GM21737 (cell line): ENCODE measurements at regions not wholly inside any gene's neighbourhood (a gene's known extent, or its start where the extent isn't known, plus 50 kb on each side); places are given as distances from the start of the nearest gene placed in this dataset.
"Not testable (repeated sequence)": the region's sequence is repeated elsewhere in the genome, so short reads cannot be mapped to it uniquely, and the experiment has no call there.

Experiments used
- ATAC-seq: cut with Tn5 transposase; IDR thresholded peaks from one replicate; pipeline ENCODE4 v1.9.1; 2021; ENCODE audit warnings: mild to moderate bottlenecking, moderate library complexity; ENCODE audit not compliant: unreplicated experiment

- ATAC-seq, result no peak
Observed at GRCh38 chr6:157727629-157728182, 95.3 kb upstream of the SNX9 start.

DNA sequence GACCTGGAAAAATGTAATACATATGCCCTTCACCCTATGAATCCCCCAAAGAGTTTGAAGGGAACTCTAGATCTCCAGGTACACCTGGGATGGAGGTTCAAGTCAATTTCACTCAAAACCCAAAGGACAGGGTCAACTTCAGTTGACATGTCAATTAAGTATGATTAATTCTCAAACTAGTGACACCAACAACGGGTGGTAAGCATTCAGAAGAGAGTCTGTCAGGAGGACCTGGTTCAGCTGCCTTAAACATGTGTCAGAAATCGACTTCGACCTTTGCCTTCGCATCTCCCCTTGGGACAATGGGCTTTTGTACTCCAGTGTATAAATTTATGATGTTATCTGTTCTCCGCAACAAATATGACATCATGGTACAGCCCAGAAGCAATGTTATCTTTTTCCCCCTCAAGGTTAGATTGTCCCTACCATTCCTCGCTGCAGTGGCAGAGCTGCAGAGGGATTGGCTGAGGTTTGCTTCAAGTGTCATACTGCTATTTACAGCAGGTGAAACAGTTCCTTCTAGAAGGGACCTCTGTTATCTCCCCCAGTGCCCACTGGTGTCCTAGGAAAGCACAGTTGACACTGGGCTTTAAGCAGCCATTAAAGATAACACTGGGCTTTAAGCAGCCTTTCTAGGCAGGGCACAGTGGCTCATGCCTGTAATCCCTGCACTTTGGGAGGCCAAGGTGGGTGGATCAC is 94.7 kb upstream of the SNX9 start:
- ATAC-seq, result no peak

- no peak for ATAC-seq
Observed at GRCh38 chr6:157731221-157731620, 91.8 kb upstream of the SNX9 start.

DNA sequence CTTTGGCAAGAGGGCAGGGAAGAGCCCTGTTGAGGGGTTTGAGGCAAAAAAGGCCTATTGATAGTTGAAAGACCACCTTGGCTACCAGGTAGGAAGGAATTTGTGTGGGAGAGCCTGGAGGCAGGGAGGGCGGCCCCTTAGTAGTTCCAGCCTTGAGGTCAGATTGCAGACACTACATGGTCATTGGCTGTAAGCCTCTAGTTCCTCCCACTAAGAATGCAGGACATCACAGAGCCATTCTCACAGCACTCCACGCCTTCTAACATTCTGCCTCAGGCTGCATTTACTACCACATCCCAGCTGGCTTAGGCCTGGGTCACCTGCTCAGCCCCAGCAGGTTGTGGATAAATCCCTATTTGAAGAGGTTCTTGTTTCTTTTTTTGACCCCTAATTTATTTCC is 91.0 kb upstream of the SNX9 start:
- ATAC-seq, result no peak

DNA sequence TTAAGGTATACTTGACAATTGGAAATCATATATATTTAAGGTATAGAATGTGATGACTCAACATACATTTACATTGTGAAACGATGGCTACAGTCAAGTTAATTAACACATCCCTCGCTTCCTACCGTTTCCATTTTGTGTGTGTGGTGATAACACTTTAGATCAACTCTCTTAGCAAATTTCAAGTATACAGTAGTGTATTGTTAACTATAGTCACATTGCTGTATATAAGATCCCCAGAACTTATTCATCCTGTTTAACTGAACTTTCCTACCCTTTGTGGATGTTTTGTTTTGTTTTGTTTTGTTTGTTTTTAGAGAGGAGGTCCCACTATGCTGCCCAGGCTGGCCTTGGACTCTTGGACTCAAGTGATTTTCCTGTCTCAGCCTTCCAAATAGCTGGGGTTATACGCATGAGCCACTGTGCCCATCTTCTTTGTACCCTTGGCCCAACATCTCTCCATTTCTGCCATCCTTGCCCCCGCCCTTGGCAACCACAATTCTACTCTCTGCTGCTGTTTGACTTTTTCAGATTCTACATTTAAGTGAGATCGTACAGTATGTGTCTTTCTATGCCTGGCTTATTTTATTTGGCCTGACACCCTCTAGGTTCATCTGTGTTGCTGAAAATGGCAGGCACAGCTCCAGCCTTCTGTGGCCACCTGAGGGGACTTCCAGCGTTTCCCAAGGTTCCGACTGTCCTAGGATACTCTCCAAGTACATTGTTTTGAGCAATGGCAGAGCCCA is 90.5 kb upstream of the SNX9 start:
- ATAC-seq, result no peak

- ATAC-seq, result not testable (repeated sequence)
Observed at GRCh38 chr6:157736555-157736954, 86.5 kb upstream of the SNX9 start.

- ATAC-seq, result no peak
Observed at GRCh38 chr6:157741321-157741947, 81.6 kb upstream of the SNX9 start.

GRCh38 chr6:157741948-157742556 is 81.0 kb upstream of the SNX9 start:
- ATAC-seq, result no peak

- ATAC-seq, result no peak
Observed at GRCh38 chr6:157744102-157744601, 78.9 kb upstream of the SNX9 start.

GRCh38 chr6:157746897-157747296 is 76.1 kb upstream of the SNX9 start:
- ATAC-seq, result no peak

DNA sequence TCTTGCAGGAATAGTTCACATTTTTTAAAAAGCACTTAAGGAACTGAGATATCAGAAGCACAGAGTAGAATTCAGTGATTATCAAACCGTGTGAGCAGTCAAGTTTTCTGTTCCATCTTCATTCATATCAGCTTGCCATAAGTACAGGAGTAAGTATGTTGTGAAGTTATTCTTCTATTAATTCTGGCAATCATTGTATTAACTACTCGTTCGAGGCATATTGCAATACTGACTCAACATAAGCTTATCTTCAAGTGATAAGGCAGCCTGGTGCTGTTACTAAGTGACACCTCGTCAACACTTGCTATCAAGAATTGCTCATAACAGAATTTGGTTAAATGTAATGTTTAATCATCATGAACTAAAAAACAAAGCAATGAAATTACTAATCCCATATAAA is 75.7 kb upstream of the SNX9 start:
- no peak for ATAC-seq

DNA sequence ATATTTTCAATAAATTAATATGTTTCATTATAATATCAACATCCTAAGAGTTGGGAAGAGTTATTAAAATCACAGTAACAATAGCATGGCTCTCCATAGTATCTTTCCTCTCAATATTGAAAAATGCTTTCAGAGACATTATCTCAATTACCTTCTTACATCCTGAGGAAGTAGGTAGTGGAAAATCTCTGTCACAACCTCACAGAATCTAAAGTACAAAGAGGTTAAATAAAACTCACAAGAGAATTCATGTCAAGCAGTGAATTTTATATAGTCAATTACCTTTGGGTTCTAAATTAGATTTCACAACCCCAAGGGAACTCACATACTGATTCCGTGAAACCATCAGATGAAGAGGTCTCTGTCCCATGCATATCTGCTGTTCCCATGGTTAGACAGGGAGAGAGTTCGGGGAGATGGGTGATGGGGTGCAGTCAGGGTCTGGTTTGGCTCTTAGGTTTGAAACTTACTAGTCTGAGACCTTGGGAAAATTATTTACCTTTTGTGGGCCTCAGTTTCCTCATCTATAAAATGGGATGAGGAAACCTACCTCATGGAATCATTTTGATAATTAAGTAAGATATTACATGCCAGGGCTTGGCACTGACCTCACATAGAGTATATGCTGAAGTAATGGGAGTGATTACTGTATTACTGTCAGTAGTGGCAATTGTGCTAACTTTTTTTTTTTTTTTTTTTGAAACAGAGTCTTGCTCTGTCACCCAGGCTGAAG is 74.0 kb upstream of the SNX9 start:
- ATAC-seq, result no peak

DNA sequence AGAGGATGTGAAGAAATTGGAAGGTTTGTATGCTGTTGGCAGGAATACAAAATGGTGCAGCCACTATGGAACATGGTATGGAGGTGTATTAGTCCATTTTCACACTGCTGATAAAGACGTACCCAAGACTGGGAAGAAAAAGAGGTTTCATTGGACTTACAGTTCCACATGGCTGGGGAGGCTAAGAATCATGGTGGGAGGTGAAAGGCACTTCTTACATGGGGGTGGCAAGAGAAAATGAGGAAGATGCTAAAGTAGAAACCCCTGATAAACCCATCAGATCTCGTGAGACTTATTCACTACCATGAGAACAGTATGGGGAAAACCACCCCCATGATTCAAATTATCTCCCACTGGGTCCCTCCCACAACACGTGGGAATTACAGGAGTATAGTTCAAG is 72.1 kb upstream of the SNX9 start:
- not testable (repeated sequence) for ATAC-seq

GRCh38 chr6:157751547-157752200 is 71.4 kb upstream of the SNX9 start:
- no peak for ATAC-seq

GRCh38 chr6:157752879-157753278 is 70.2 kb upstream of the SNX9 start:
- not testable (repeated sequence) for ATAC-seq

DNA sequence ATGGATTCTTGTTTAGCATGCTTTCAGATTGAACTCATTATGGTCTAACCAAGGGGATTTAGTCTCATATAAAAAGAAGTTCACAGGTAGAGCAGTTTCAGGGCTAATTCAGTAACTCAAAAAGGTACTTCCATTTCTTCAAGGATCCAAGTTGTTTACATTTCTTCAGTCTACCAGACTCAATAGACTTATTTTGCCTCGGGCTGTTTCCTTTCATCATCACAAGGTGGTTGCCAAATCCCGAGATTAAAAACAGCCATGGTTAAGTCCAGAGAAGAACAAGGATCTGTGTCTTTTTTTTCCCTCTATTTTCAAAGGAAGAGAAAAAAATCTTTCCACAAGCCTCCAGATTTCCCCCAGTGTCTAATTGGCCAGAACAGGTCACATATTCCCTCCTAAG is 69.8 kb upstream of the SNX9 start:
- ATAC-seq, result no peak

GRCh38 chr6:157753801-157754200 is 69.2 kb upstream of the SNX9 start:
- ATAC-seq, result not testable (repeated sequence)

- no peak for ATAC-seq
Observed at GRCh38 chr6:157754351-157754750, 68.7 kb upstream of the SNX9 start.

DNA sequence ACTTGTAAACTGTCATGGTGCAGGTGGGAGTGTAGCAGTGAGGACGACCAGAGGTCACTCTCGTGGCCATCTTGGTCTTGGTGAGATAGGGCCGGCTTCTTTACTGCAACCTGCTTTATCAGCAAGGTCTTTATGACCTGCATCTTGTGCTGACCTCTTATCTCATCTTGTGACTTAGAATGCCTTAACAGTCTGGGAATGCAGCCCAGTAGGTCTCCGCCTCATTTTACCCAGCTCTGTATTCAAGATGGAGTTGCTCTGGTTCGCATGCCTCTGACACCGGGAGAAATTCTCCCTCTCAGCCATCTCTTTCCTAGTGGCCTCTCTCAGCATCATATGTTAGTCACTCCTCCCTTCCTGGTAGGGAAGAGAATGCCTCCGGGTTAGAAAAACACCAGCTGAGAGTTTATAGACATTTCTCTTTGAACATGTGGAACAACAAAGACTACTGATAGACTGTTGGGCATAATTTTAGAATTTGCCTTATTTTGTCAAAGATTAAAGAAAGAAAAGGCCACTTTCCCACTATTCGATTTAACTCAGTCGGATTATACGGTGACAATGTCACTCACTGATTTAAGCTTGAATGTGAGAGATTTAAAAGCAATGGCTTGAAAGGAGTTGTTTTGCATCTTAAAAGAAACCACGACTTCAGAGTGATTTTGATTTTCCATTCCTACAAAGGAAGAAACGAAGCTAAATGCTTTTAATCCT is 67.9 kb upstream of the SNX9 start:
- no peak for ATAC-seq
